ENCODE measurements at regions not wholly inside any gene's neighbourhood (a gene's known extent, or its start where the extent isn't known, plus 50 kb on each side); places are given as distances from the start of the nearest gene placed in this dataset.

GRCh38 chr10:32140403-32140802 lies 84.2 kb upstream of the KIF5B start (continued):
- TF ChIP-seq ZNF462 (CRISPR knock-in tag; IDR thresholded peaks at IDR 0.05), result no peak
- no peak for TF ChIP-seq ZNF331 (CRISPR knock-in tag; IDR thresholded peaks at IDR 0.05; ENCODE audit: low read depth)

GRCh38 chr10:32139223-32140073 lies 83.2 kb upstream of the KIF5B start:
- H3K4me3 ChIP-seq, result no peak overlapping the region
- peaks cover 17% of the 10 kb centered on the region for H3K4me1 Mint-ChIP-seq
- no peaks in the 10 kb centered on the region for H3K9me2 ChIP-seq (ENCODE audit: insufficient read depth)
- peak overlapping the region; percentile 58; the same call in 1 of the 2 replicates for H3K27ac ChIP-seq (ENCODE audit: low read depth)
- no peaks in the 10 kb centered on the region for H3K79me2 ChIP-seq (replicated peaks; ENCODE audit: insufficient read depth)
- no peaks in the 10 kb centered on the region for H3K36me3 ChIP-seq (ENCODE audit: insufficient read depth)
- H2AFZ ChIP-seq, result peak overlapping the region; percentile 8; the same call in 1 of the 2 replicates
- H3K36me3 Mint-ChIP-seq (ENCODE audit: low read depth), result peaks cover 5% of the 10 kb centered on the region; the same call in 2 of the 3 replicates
- H3K27me3 ChIP-seq (ENCODE audit: insufficient read depth), result no peaks in the 10 kb centered on the region
- H3K27me3 Mint-ChIP-seq (ENCODE audit: insufficient read depth, low read depth, poor library complexity), result peaks cover 6% of the 10 kb centered on the region
- DNase-seq (ENCODE audit: low spot score) (peak; percentile 88), ATAC-seq (peak; percentile 97)
- peak overlapping the region; percentile 72 for H3K27ac Mint-ChIP-seq
- no peaks in the 10 kb centered on the region for H4K20me1 ChIP-seq (replicated peaks; ENCODE audit: insufficient read depth)
- peaks cover 12% of the 10 kb centered on the region for H3K9me3 Mint-ChIP-seq
- no peaks in the 10 kb centered on the region for H3F3A ChIP-seq (replicated peaks; ENCODE audit: low read depth)
- H3K4me3 Mint-ChIP-seq, result peak overlapping the region; percentile 21; the same call in 1 of the 3 replicates
- H3K4me1 ChIP-seq (ENCODE audit: insufficient read depth), result peaks cover 10% of the 10 kb centered on the region
- H3K4me2 ChIP-seq, result peak overlapping the region; percentile 44; the same call in 1 of the 2 replicates
- TF ChIP-seq CREB1 (CRISPR knock-in tag; IDR thresholded peaks at IDR 0.05; ENCODE audit: low read depth) (0 out of 2 replicates have a peak, but pooled peaks have one; percentile 11), ZNF114 (CRISPR knock-in tag; IDR thresholded peaks at IDR 0.05) (no peak), JUNB (IDR thresholded peaks at IDR 0.05; ENCODE audit: unreplicated experiment) (no peak), ZNF331 (CRISPR knock-in tag; IDR thresholded peaks at IDR 0.05; ENCODE audit: low read depth) (no peak), CTCF (conservative IDR thresholded peaks at IDR 0.05; ENCODE audit: low read depth in 2 of 2) (0 out of 4 replicates have a peak, but pooled peaks of 1 of the 2 experiments have one; percentile 2), POLR2AphosphoS5 (IDR thresholded peaks at IDR 0.05; ENCODE audit: low read depth) (no peak), NANOG (IDR thresholded peaks at IDR 0.05; ENCODE audit: borderline replicate concordance) (no peak)
